ENCODE measurements at regions not wholly inside any gene's neighbourhood (a gene's known extent, or its start where the extent isn't known, plus 50 kb on each side); places are given as distances from the start of the nearest gene placed in this dataset.

DNA sequence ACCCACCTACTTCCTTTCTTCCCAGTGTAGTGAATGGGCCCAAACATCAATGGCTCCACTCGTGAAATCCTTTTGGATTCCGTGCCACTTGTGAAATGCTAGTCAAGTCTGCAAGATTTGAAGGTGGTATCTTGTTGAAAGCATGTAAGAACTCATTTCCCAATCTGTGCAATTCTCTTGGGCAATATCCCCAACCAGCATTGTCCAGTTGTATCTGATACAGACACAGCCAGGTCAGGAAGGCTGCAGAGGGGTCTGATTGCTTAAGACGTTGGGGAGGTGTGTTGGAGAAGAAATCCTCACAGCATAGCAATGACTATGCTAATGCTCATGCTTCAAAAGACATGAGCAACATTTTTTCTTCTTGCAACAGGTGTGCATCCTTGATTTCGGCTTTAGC lies 164.8 kb downstream of the VEGFC start:
- no TSS peak for BruUV-seq (replicated peaks)

More for the DNA sequence above, 164.8 kb downstream of the VEGFC start:
- no peak overlapping the region for H3K4me3 ChIP-seq (replicated peaks in 1 of 3; ENCODE audit: insufficient read depth in 1 of 3, low read depth in 2 of 3, low read length in 3 of 3)
- H3K79me2 ChIP-seq (ENCODE audit: insufficient read depth, low read length) = no peaks in the 10 kb centered on the region
- ATAC-seq (no peak), FAIRE-seq (no peak), DNase-seq (ENCODE audit: low spot score) (no peak)
- intact Hi-C loops (cut with micrococcal nuclease; ENCODE audit: unreplicated experiment) (no loop called here), in situ Hi-C loops (cut with HindIII; ENCODE audit: extremely low pct_ligation_motif_present, low pct_unique_long_range_greater_than_20kb) (no loop called here)
- H3K36me3 ChIP-seq (replicated peaks in 1 of 2; ENCODE audit: control insufficient read depth in 1 of 2, insufficient read depth in 2 of 2, low read length in 2 of 2) = no peaks in the 10 kb centered on the region
- no peak overlapping the region for H3K4me2 ChIP-seq (ENCODE audit: low read depth, low read length)
- no peaks in the 10 kb centered on the region for H4K20me1 ChIP-seq (ENCODE audit: insufficient read depth, low read length)
- H2AFZ ChIP-seq (ENCODE audit: low read length) = no peak overlapping the region
- H3K9me3 ChIP-seq (ENCODE audit: low read length) = 0 out of 2 replicates have a peak, but pooled peaks cover 4% of the 10 kb centered on the region
- ChIA-PET POLR2A (no interaction called here), CTCF (ENCODE audit: low intra/inter-chr PET ratio, low total read pairs) (no interaction called here)
- no peak overlapping the region for H3K9ac ChIP-seq (ENCODE audit: insufficient read depth, low read depth, low read length)
- no peaks in the 10 kb centered on the region for H3K4me1 ChIP-seq (ENCODE audit: insufficient read depth, low read length)
- TF ChIP-seq SRY (CRISPR knock-in tag; IDR thresholded peaks at IDR 0.05) = no peak
- no peak for TF ChIP-seq SIN3A (IDR thresholded peaks at IDR 0.05; ENCODE audit: borderline replicate concordance, low read depth, low read length)
- TF ChIP-seq AHDC1 (CRISPR knock-in tag; IDR thresholded peaks at IDR 0.05; ENCODE audit: borderline replicate concordance) = no peak
- TF ChIP-seq SYNCRIP (IDR thresholded peaks at IDR 0.05; ENCODE audit: insufficient read depth, low read depth, low read length) = no peak
- TF ChIP-seq HHEX (CRISPR knock-in tag; IDR thresholded peaks at IDR 0.05) = no peak
- TF ChIP-seq PCBP1 (IDR thresholded peaks at IDR 0.05; ENCODE audit: borderline replicate concordance, low read depth, low read length) = no peak
- no peak for TF ChIP-seq RARG (CRISPR knock-in tag; IDR thresholded peaks at IDR 0.05; ENCODE audit: low read depth)
- no peak for TF ChIP-seq HDAC2 (CRISPR knock-in tag; IDR thresholded peaks at IDR 0.05)
- TF ChIP-seq RBM39 (IDR thresholded peaks at IDR 0.05; ENCODE audit: low read depth, low read length, poor library complexity, severe bottlenecking) = no peak
- no peak for TF ChIP-seq ZBTB1 (CRISPR knock-in tag; IDR thresholded peaks at IDR 0.05; ENCODE audit: borderline replicate concordance)
- TF ChIP-seq NR3C1 (CRISPR knock-in tag; IDR thresholded peaks at IDR 0.05) = no peak
- no peak for TF ChIP-seq ISL2 (CRISPR knock-in tag; IDR thresholded peaks at IDR 0.05)
- no peak for TF ChIP-seq TARDBP (CRISPR knock-in tag; IDR thresholded peaks at IDR 0.05)
- TF ChIP-seq, protein P1, sequence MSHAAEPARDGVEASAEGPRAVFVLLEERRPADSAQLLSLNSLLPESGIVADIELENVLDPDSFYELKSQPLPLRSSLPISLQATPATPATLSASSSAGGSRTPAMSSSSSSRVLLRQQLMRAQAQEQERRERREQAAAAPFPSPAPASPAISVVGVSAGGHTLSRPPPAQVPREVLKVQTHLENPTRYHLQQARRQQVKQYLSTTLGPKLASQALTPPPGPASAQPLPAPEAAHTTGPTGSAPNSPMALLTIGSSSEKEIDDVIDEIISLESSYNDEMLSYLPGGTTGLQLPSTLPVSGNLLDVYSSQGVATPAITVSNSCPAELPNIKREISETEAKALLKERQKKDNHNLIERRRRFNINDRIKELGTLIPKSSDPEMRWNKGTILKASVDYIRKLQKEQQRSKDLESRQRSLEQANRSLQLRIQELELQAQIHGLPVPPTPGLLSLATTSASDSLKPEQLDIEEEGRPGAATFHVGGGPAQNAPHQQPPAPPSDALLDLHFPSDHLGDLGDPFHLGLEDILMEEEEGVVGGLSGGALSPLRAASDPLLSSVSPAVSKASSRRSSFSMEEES (CRISPR knock-in tag; IDR thresholded peaks at IDR 0.05) = no peak
- no peak for TF ChIP-seq TERF1 (CRISPR knock-in tag; IDR thresholded peaks at IDR 0.05)
- TF ChIP-seq NFE2L1 (CRISPR knock-in tag; IDR thresholded peaks at IDR 0.05; ENCODE audit: borderline replicate concordance) = no peak
- TF ChIP-seq MEIS1 (CRISPR knock-in tag; IDR thresholded peaks at IDR 0.05; ENCODE audit: borderline replicate concordance) = no peak
- WGBS (ENCODE audit: low lambda C conversion rate) = 4% methylated on average over 3 of the region's 4 CpGs
- no peak overlapping the region for H3K27ac ChIP-seq (ENCODE audit: extremely low read length, insufficient read depth, low read length)
- no peaks in the 10 kb centered on the region for H3K27me3 ChIP-seq (ENCODE audit: control insufficient read depth in 1 of 2, insufficient read depth in 2 of 2, low read length in 2 of 2)
